ENCODE measurements at regions not wholly inside any gene's neighbourhood (a gene's known extent, or its start where the extent isn't known, plus 50 kb on each side); places are given as distances from the start of the nearest gene placed in this dataset.
"Not testable (repeated sequence)": the region's sequence is repeated elsewhere in the genome, so short reads cannot be mapped to it uniquely, and the experiment has no call there.

GRCh38 chr20:5452691-5453090, 135.9 kb upstream of the PROKR2 start:
- DNase-seq, result not testable (repeated sequence)

DNA sequence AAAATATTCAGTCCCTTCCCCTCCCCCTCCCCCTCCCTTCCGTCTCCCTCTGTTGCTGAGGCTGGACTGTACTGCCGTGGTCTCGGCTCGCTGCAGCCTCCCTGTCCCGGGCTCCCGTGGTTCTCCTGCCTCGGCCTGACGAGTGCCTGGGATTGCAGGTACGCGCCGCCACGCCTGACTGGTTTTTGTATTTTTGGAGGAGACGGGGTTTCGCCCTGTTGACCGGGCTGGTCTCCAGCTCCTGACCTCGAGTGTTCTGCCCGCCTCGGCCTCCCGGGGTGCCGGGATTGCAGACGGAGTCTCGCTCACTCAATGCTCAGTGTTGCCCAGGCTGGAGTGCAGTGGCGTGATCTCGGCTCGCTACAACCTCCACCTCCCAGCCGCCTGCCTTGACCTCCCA, 135.5 kb upstream of the PROKR2 start:
- not testable (repeated sequence) for DNase-seq

DNA sequence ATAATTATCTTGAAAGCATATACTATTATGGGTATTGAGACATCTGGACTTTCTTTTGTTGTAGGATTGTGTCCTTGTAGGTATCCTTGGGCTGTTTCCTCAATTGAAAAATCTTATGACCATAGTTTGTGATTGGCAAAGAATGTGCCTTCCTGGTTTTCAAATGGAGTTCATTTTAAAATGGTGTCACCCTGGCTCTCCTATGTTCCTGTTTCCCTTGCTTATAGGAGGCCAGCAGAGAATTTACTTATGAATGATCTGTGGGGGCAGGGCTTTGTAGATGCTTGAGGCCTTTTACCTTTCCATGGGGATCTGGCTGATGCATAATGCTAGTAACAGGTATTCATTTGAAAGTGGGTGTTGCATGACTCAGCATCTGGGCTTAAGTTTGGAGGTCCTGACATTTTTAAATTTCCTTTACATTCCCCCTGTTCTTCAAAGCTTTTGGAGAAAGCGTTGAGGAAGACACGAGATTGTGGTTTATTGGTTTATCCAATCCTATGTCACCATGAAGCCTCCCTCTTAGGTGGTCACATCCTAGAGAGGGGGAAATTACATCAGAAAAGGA, 135.0 kb upstream of the PROKR2 start:
- DNase-seq, result no peak

DNA sequence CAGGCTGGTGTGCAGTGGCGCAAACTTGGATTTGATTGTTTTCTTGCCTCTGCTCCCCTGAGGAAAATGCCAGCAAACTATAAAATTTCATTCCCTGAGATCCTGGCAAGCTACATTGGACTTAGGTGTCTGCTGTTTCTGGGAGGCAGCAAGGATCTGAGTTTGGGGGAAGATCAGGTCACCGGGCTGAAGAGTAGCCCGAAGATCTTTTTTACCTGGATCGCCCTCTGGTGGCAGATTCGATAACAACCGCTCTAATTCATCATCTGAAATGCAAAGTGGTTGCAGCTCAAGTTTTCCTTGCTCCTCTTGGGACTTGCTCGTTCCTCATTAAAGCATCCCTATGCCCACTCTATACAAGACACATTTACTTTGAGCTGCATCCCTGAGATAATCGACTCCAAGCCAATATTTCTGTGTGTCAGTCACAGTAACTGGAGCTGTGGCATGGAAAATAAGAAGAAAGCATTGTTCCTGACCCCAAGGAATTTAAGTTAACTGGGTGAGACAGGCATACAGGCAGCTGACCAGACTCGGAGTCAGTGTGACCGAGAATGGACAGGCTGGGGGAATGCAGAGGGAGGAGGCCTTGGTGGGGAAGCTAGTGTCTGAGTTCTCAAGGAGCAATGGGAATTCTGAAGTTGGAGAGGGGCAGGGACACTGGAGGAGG, 131.8 kb upstream of the PROKR2 start:
- DNase-seq, result no peak

DNA sequence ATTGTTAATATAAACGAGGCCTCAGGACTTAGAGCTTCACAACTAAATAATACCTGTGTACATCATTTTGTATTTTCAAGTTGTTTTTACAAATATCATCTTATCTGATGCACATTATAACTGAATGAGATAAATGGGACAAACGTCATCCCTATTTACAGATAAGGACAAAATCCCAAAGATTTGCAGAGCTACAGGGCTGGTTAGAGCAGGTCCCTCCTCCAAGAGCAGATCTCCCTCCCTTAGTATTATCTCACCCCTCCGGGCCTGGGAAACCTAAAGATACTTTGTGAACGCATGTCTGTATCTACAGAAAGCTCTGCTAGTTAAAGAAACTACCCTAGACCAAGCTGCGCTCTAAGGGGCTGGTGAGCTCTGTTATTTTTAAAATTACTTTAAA, 130.4 kb upstream of the PROKR2 start:
- no peak for DNase-seq

- no peak for DNase-seq
Observed at GRCh38 chr20:5445611-5446010, 128.9 kb upstream of the PROKR2 start.

DNA sequence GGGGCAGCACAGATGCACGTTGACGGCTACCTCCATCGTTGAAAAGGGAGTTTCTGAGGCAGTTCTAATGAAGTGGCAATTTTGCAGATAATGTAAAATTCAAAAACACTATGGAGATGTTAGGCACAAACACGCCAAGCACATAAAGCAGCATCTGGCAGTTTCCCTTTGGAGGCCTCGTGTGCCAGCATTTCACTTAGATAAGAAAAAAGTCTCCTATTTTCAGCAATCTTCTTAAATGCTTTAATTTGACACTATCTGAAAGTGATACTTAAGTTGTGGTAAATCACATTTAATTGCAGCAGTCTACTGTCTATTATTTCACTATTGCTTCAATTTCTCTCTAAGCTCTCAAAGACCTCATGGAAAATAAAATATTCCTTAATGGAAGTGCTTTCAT, 125.3 kb upstream of the PROKR2 start:
- no peak for DNase-seq

- DNase-seq, result no peak
Observed at GRCh38 chr20:5434116-5434515, 117.4 kb upstream of the PROKR2 start.

- no peak for DNase-seq
Observed at GRCh38 chr20:5433352-5433751, 116.6 kb upstream of the PROKR2 start.

GRCh38 chr20:5432030-5432429, 115.3 kb upstream of the PROKR2 start:
- no peak for DNase-seq

GRCh38 chr20:5430670-5431069, 113.9 kb upstream of the PROKR2 start:
- DNase-seq, result no peak

DNA sequence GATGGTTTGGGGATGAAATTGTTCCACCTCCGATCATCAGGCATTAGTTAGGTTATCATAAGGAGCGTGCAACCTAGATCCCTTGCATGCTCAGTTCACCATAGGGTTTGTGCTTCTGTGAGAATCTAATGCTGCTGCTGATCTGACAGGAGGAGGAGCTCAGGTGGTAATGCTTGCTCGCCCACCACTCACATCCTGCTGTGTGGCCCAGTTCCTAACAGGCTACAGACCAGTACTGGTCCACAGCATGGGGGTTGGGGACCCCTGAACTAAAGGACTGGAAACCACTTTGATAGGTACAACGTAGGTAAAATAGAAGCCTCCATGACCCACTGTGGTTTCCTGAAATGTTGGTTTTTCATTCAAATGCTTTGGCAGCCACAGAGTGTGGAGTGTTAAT, 109.3 kb upstream of the PROKR2 start:
- DNase-seq, result no peak

- DNase-seq, result no peak
Observed at GRCh38 chr20:5416086-5416485, 99.3 kb upstream of the PROKR2 start.

DNA sequence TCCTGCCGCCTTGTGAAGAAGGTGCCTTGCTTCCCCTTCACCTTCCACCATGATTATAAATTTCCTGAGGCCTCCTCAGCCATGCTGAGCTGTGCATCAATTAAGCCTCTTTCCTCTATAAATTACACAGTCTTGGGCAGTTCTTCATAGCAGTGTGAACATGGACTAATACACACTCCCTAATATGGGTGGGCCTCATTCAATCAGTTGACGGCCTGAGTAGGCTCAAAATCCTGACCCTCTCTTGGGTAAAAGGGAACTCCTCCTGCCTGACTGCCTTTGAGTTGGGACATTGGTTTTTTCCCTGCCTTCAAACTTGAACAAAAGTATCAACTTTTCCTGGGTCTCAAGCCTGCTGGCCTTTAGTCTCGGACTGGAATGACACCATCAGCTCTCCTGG, 96.6 kb upstream of the PROKR2 start:
- DNase-seq, result no peak

- DNase-seq, result no peak
Observed at GRCh38 chr20:5410470-5410869, 93.7 kb upstream of the PROKR2 start.

DNA sequence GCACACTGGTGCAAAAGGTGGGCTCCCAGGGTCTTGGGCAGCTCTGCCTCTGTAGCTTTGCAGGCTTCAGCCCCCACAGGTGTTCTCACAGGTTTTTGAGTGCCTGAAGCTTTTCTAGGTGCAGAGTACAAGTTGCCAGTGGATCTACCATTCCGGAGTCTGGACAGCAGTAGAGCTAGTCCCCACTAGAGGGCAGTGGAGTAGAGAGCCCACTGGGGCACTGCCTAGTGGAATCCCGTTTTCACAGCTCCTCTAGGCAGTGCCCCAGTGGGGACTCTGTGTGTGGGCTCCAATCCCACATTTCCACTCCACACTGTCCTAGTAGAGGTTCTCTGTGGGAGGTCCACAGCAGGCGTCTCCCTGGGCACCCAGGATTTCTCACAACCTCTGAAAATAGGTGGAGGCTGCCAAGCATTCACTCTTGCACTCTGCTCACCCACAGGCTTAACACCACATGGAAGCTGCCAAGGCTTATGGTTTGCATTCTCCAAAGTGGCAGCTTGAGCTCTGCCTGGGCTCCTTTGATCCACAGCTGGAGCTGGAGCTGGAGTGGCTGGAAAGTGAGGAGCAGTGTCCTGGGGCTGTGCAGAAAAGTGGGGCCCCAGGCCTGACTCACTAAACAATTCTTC, 86.3 kb upstream of the PROKR2 start:
- DNase-seq, result no peak

DNA sequence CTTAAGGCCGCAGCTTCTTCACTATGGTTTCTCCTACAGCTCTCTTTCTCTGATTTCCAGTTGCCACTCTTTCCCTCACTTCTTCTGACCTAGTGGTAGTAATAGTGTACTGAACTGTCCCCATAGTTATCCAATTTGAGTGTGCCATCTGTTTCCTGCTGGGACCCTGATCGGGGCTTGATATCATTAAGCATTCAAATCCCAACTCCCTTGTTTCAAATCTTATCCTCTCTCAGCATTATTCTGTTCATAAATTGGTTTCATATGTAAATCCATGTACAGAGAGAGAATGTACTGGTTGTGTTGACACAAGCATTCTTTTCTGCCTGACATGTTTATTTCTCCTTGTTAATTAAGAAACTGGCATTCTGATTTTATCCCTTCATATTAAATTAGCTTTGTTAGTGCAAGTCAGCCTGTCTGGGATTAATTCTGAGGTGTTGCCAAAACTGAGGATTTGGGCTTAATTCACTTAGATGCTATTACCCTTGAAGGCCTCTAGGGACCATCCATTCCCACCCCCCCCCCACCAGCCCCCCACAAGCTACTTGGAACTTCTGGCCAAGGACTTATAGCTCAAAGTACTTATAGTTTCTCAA, 84.6 kb upstream of the PROKR2 start:
- no peak for DNase-seq

DNA sequence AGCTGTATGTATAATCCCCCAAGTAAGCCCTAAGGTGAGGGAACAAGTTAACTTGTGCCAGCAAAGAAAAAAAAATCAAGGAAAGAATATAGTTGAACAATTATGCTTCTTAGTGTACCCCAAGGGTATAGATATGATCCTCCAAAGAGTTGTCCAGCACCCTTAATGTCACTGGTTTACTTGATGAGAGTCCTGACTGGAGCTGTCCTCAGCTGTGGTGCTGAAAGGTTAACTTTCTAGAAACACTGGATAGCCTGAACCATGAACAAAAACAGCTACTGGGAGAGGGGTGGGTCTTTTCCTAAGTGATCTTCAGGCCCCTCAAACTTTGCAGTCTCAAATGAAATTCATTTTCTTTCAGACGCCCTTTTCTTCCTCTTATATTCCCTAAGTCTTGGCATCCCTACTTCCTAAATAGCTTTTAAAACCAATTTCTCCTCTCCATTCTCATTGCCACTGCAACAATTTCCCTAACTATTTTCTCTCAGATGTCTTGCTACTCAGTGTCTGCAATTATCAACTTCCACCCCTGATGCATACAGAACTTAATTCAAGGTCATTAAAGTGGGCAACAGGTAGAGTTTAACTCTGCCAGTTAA, 83.5 kb upstream of the PROKR2 start:
- DNase-seq, result no peak

DNA sequence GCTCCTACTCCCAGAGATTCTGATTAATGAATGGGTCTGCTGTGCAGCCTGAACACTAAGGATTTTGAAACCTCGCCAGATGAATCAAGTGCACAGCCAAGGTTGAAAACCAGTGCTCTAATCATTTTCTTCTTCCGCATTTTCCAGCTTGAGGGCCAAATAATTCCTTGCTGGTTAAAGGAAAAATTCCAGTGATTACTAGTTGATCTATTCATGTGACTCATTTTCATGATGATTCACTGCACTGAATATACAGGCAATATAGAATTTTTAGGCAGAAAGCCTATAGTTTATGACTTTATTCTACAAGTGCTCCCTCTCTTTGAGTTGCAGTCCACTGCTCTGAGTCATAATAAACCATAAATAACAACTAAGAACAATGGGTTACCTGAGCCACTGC, 80.6 kb upstream of the PROKR2 start:
- no peak for DNase-seq

GRCh38 chr20:5395932-5396727, 79.4 kb upstream of the PROKR2 start:
- DNase-seq, result no peak

DNA sequence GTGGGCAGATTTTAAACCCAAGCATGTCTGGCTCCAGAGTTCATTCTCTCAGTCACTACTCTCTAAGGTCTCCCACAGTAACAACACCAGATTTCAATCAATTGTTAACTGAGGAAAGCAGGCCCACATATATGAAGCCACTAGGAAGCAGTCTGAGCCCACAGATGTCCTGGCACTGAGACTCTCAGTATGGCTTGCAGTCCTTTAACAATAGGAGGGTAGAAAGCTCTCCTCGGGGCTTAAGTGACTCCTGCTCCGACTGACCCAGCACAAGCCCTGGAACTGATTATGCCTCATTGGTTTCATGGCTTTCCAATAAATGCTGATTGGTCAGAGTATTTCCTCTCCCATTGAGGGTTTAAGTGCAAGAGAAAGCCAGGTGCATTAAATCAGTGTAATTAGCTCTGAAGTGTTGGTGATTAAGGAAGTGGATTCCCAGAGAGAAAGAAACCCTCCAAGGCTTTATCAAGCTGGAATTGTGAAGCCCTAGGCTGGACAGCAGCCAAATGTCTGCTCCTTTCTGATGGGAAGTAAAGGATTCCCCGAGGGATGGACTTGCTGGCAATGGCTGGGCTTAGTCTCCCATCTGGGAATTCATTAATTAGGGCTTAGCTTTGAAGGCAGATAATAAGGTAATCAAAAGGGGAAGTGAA, 76.6 kb upstream of the PROKR2 start:
- no peak for DNase-seq

GRCh38 chr20:5390720-5391119, 74.0 kb upstream of the PROKR2 start:
- no peak for DNase-seq
